ENCODE measurements at regions not wholly inside any gene's neighbourhood (a gene's known extent, or its start where the extent isn't known, plus 50 kb on each side); places are given as distances from the start of the nearest gene placed in this dataset.
"Not testable (repeated sequence)": the region's sequence is repeated elsewhere in the genome, so short reads cannot be mapped to it uniquely, and the experiment has no call there.

GRCh38 chr3:27554706-27555105 lies 70.5 kb upstream of the SLC4A7 start:
- DNase-seq, result no peak

- no peak for DNase-seq
Measured at GRCh38 chr3:27553886-27554540, 69.8 kb upstream of the SLC4A7 start.

- not testable (repeated sequence) for DNase-seq
Measured at GRCh38 chr3:27552708-27553107, 68.5 kb upstream of the SLC4A7 start.

GRCh38 chr3:27551413-27551812 lies 67.2 kb upstream of the SLC4A7 start:
- not testable (repeated sequence) for DNase-seq

- DNase-seq, result no peak
Measured at GRCh38 chr3:27545061-27545460, 60.9 kb upstream of the SLC4A7 start.

- no peak for DNase-seq
Measured at GRCh38 chr3:27544372-27544865, 60.2 kb upstream of the SLC4A7 start.

- no peak for DNase-seq
Measured at GRCh38 chr3:27542476-27542875, 58.3 kb upstream of the SLC4A7 start.

- no peak for DNase-seq
Measured at GRCh38 chr3:27540231-27540630, 56.0 kb upstream of the SLC4A7 start.

GRCh38 chr3:27536491-27536890 lies 52.3 kb upstream of the SLC4A7 start:
- DNase-seq, result no peak

- DNase-seq, result no peak
Measured at GRCh38 chr3:27535809-27536392, 51.7 kb upstream of the SLC4A7 start.

- no peak for DNase-seq
Measured at GRCh38 chr3:27533718-27534573, 49.8 kb upstream of the SLC4A7 start.

Data from right kidney (tissue), 1 donor.